Naive thymus-derived CD4-positive, alpha-beta T cell (primary cell): ENCODE measurements at regions not wholly inside any gene's neighbourhood (a gene's known extent, or its start where the extent isn't known, plus 50 kb on each side); places are given as distances from the start of the nearest gene placed in this dataset.

Experiments used
- ATAC-seq: fragments of 150-1000 bp; cut with Tn5 transposase; 2 replicates; pipeline ENCODE4 v1.10.0; 2021; ENCODE audit warnings: mild to moderate bottlenecking, moderate library complexity
- CTCF ChIA-PET: fragments of 350-600 bp; sonication (Branson Sonifier 250); formaldehyde crosslinking; loops from one replicate; lab custom pipeline; 2021; ENCODE audit warnings: antibody characterized with exemption; lab: Charles Lee
- POLR2A ChIA-PET: fragments of 350-600 bp; sonication (Branson Sonifier 250); formaldehyde crosslinking; loops from one replicate; lab custom pipeline; 2021; ENCODE audit warnings: antibody characterized with exemption, inconsistent platforms; lab: Charles Lee
- DNase-seq, 9 donors: peaks; one replicate each; pipeline versions ENCODE4 v3.0.0 to v3.0.0-alpha.2; 2020 to 2022; ENCODE audit warnings: mixed read lengths in 1 of 9
- H3K27ac ChIP-seq: one replicate; pipeline ENCODE4 v1.7.0; 2013; ENCODE audit warnings: mild to moderate bottlenecking, low read depth, low read length, moderate library complexity
- H3K27me3 ChIP-seq, 2 donors: one replicate each; pipeline ENCODE4 v1.7.0; 2013; ENCODE audit warnings: low read length in 2 of 2, mild to moderate bottlenecking in 2 of 2, moderate library complexity in 2 of 2; ENCODE audit not compliant: control insufficient read depth in 2 of 2, insufficient read depth in 2 of 2
- H3K36me3 ChIP-seq, 3 experiments: 1 replicate in 2 of 3; 2 replicates in 1 of 3; pipeline ENCODE4 v1.7.0; 2013; ENCODE audit warnings: low read length in 3 of 3, mild to moderate bottlenecking in 3 of 3, moderate library complexity in 1 of 3; ENCODE audit not compliant: insufficient read depth in 3 of 3, control insufficient read depth in 2 of 3
- H3K4me1 ChIP-seq, 2 donors: one replicate each; pipeline ENCODE4 v1.7.0; 2013; ENCODE audit warnings: low read length in 2 of 2, mild to moderate bottlenecking in 2 of 2, moderate library complexity in 1 of 2; ENCODE audit not compliant: control insufficient read depth in 2 of 2, insufficient read depth in 2 of 2
- H3K4me3 ChIP-seq: 2 replicates; pipeline ENCODE4 v1.7.0; 2013; ENCODE audit warnings: mild to moderate bottlenecking, low read length
- H3K9me3 ChIP-seq, 3 experiments: 1 replicate in 2 of 3; 2 replicates in 1 of 3; pipeline ENCODE4 v1.7.0; 2013; ENCODE audit warnings: low read length in 3 of 3; ENCODE audit not compliant: control insufficient read depth in 2 of 3
- H3K27ac Mint-ChIP-seq, 9 donors: one replicate each; pipeline ENCODE4 v1.8.0; 2020 to 2022; ENCODE audit warnings: mixed read lengths in 9 of 9, mild to moderate bottlenecking in 8 of 9, moderate library complexity in 5 of 9, inconsistent platforms in 2 of 9
- H3K27me3 Mint-ChIP-seq, 5 donors: one replicate each; pipeline ENCODE4 v1.8.0; 2021 to 2022; ENCODE audit warnings: mixed read lengths in 5 of 5, mild to moderate bottlenecking in 1 of 5
- H3K36me3 Mint-ChIP-seq, 5 donors: one replicate each; pipeline ENCODE4 v1.8.0; 2020 to 2022; ENCODE audit warnings: mixed read lengths in 5 of 5, mild to moderate bottlenecking in 3 of 5, inconsistent platforms in 1 of 5
- H3K4me1 Mint-ChIP-seq, 7 donors: one replicate each; pipeline ENCODE4 v1.8.0; 2020 to 2022; ENCODE audit warnings: mixed read lengths in 7 of 7, mild to moderate bottlenecking in 3 of 7, inconsistent platforms in 1 of 7
- H3K4me3 Mint-ChIP-seq, 10 donors: one replicate each; pipeline ENCODE4 v1.8.0; 2020 to 2022; ENCODE audit warnings: mild to moderate bottlenecking in 10 of 10, mixed read lengths in 10 of 10, moderate library complexity in 6 of 10, inconsistent platforms in 2 of 10
- H3K9me3 Mint-ChIP-seq, 11 donors: one replicate each; pipeline ENCODE4 v1.8.0; 2020 to 2022; ENCODE audit warnings: mixed read lengths in 11 of 11, mild to moderate bottlenecking in 4 of 11, inconsistent platforms in 1 of 11, moderate library complexity in 1 of 11
- intact Hi-C, 2 donors: fragments of 100-400 bp; cut with micrococcal nuclease; formaldehyde crosslinking; loops; one replicate each; pipeline ENCODE4 v1.15.1; 2023

DNA sequence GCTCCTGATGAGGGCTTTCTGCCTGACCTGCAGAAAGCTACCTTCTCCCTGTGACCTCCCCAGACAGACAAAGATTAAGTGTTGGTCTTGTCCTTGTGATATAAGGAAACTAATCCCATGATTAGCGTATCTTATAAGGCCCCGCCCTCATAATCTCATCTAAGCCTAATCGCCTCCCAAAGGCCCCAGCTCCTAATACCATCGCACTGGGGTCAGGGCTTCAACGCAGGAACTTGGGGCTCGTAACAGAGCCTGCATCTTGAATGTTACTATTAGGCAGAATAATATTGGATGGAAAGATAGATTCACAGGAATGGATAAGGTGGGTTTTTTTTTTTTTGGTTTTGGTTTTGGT, 78.9 kb downstream of the C16orf95 start:
- H3K9me3 ChIP-seq: no peaks in the 10 kb centered on the region
- H3K27me3 ChIP-seq: no peaks in the 10 kb centered on the region
- no peaks in the 10 kb centered on the region for H3K9me3 Mint-ChIP-seq
- peaks cover 9 to 21% (median 19%) of the 10 kb centered on the region in 5 donors for H3K27me3 Mint-ChIP-seq
- H3K27ac ChIP-seq: no peak overlapping the region
- H3K4me3 Mint-ChIP-seq: no peak overlapping the region
- no peak for DNase-seq
- H3K4me3 ChIP-seq: no peak overlapping the region
- peaks cover 0 to 3% of the 10 kb centered on the region in 2 donors for H3K4me1 ChIP-seq
- H3K36me3 Mint-ChIP-seq: peaks cover 0 to 8% (median 2%) of the 10 kb centered on the region in 5 donors
- intact Hi-C loops: no loop called here
- POLR2A ChIA-PET: no interaction called here
- peaks cover 0 to 26% (median 11%) of the 10 kb centered on the region in 7 donors for H3K4me1 Mint-ChIP-seq
- H3K27ac Mint-ChIP-seq: no peak overlapping the region
- ATAC-seq: no peak
- H3K36me3 ChIP-seq: no peaks in the 10 kb centered on the region
- CTCF ChIA-PET: no interaction called here

DNA sequence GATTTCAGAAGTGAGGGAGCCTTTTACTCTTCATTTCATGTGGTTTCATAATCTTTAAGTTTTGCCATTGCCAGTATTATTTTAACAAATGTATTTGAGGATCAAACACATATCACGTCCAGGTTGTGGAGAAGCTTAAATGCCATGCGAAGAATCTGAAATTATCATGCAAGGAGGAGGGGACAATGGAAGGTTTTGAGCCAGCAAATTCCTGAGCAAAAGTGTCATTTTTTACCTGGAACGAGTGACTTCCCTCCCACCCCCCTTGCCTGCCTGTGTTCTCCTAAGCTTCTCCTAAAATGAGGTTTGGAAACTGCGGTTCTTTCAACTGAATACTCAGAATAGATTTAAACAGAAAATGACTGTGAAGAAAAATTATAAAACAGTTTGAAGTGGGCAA, 77.6 kb downstream of the C16orf95 start:
- H3K27me3 ChIP-seq: no peaks in the 10 kb centered on the region
- H3K4me1 ChIP-seq: peaks cover 0 to 3% of the 10 kb centered on the region in 2 donors
- ChIA-PET CTCF (no interaction called here), POLR2A (no interaction called here)
- DNase-seq (no peak), ATAC-seq (no peak)
- peaks cover 0 to 8% (median 2%) of the 10 kb centered on the region in 5 donors for H3K36me3 Mint-ChIP-seq
- peaks cover 9 to 21% (median 20%) of the 10 kb centered on the region in 5 donors for H3K27me3 Mint-ChIP-seq
- no peak overlapping the region for H3K27ac ChIP-seq
- H3K9me3 Mint-ChIP-seq: no peaks in the 10 kb centered on the region
- no peak overlapping the region for H3K4me3 Mint-ChIP-seq
- no peaks in the 10 kb centered on the region for H3K36me3 ChIP-seq
- H3K9me3 ChIP-seq: no peaks in the 10 kb centered on the region
- no peak overlapping the region for H3K27ac Mint-ChIP-seq
- no peak overlapping the region for H3K4me3 ChIP-seq
- intact Hi-C loops: no loop called here
- H3K4me1 Mint-ChIP-seq: peaks cover 0 to 26% (median 11%) of the 10 kb centered on the region in 7 donors

DNA sequence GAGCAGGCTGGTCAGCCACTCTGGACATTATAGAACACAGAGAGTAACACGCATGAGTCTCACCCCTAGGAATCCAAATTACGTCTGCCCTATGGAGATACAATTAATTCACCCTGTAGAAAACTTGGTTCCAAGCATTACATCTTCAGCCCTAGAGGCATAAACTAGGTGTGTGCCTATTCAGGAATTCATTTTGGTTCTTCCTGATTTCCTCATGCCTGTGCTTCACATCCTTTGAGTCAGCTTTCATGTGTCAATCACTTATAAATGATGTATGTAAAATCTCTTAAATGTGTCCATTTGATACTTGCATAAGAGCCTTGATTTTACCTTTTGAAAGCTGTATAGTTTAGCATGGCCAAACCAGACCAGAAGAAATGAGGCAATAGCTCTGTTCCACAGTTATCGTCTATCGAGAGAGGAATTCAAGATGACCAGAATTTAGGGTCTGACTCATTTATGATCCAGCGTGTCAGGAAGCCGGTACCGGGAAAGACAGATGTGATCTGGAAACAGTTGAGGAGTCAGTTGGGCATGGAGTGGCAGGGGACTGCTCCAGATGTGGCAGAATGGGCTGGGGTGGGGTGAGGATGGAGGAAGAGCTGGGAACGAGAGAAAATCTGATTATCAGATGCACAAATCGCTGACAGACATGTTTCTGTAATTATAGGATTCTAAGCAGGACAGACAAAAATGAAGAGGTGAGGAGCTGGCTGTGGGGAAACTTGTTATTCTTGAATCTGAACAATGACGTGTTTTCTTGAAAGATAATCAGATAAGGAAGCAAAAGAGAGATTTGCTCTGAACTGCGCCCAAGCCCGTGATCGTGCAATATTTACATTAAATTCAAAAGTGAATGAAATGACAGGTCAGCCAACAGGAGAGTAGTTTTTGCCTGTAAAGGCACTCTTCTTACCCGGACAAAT, 76.7 kb downstream of the C16orf95 start:
- no peaks in the 10 kb centered on the region for H3K36me3 ChIP-seq
- POLR2A ChIA-PET: no interaction called here
- intact Hi-C loops: no loop called here

DNA sequence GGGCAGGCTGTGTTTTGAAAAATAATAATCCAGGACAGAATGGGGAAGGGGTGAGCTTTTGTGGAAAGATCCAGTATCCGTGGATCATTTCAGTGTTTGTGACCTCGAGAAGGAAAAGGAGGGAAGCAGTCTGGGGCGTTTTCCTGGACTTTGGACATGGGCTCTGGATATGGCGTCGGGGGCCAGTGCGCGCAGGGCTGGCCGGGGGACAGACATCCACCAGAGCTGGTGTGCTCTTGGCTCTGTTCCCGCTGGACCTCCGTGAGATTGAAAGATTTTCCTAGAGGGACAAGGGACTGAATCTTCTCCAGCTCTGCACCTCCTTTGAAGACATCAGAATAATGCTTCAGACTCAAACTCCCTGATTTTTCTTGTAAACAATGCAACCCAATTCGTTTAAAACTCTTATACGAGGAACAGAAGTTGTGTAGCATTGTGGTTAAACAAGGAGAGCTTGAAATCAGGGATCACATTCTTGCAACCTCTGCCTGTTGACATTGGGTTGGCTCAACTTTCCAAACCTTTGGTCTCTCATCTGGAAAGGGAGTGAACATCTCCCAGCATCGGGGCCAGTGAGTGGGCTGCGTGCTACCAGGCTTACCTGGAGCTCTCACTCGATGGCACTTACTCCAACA, 75.9 kb downstream of the C16orf95 start:
- intact Hi-C loops: no loop called here
- peaks cover 0 to 8% (median 0%) of the 10 kb centered on the region in 5 donors for H3K36me3 Mint-ChIP-seq
- H3K4me1 Mint-ChIP-seq: peaks cover 0 to 15% (median 4%) of the 10 kb centered on the region in 7 donors
- H3K36me3 ChIP-seq: no peaks in the 10 kb centered on the region
- ChIA-PET POLR2A (no interaction called here), CTCF (no interaction called here)
- no peaks in the 10 kb centered on the region for H3K9me3 ChIP-seq
- no peaks in the 10 kb centered on the region for H3K9me3 Mint-ChIP-seq
- DNase-seq: no peak
- no peak overlapping the region for H3K4me3 ChIP-seq
- no peak overlapping the region for H3K27ac ChIP-seq
- H3K4me1 ChIP-seq: peaks cover 0 to under 1% of the 10 kb centered on the region in 2 donors
- ATAC-seq: no peak
- H3K27ac Mint-ChIP-seq: no peak overlapping the region
- H3K27me3 ChIP-seq: no peaks in the 10 kb centered on the region
- peaks cover 8 to 14% (median 10%) of the 10 kb centered on the region in 5 donors for H3K27me3 Mint-ChIP-seq
- no peak overlapping the region for H3K4me3 Mint-ChIP-seq

More for the DNA sequence above, 76.7 kb downstream of the C16orf95 start:
- peaks cover 0 to 3% of the 10 kb centered on the region in 2 donors for H3K4me1 ChIP-seq
- Mint-ChIP-seq H3K36me3 (peaks cover 0 to 8% (median 2%) of the 10 kb centered on the region in 5 donors), H3K4me1 (peaks cover 0 to 23% (median 11%) of the 10 kb centered on the region in 7 donors), H3K27me3 (peaks cover 9 to 21% (median 16%) of the 10 kb centered on the region in 5 donors), H3K9me3 (no peaks in the 10 kb centered on the region), H3K27ac (no peak overlapping the region), H3K4me3 (no peak overlapping the region)
- H3K27ac ChIP-seq: no peak overlapping the region
- no peak overlapping the region for H3K4me3 ChIP-seq
- ATAC-seq: no peak
- CTCF ChIA-PET: no interaction called here
- no peak for DNase-seq
- H3K27me3 ChIP-seq: no peaks in the 10 kb centered on the region
- no peaks in the 10 kb centered on the region for H3K9me3 ChIP-seq

DNA sequence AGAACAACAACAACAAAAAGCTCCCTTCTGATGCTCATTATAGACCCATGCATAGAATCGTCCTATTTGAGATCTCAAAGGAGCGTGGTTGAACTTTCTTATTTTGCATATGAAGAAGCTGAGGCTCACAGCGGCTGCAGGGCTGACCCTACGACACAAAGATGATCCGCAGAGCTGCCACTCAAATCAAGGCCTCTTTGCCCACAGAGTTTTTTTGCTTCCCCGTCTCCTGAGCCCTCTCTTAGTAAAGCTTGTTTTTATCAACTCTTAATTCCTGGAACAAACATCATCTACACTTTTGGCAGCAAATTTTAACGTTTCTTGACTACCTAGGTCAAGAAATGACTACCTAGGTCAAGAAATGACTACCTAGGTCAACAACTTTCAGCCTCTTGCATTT, 73.7 kb downstream of the C16orf95 start:
- ChIA-PET POLR2A (no interaction called here), CTCF (no interaction called here)
- no peak overlapping the region for H3K4me3 Mint-ChIP-seq
- H3K9me3 Mint-ChIP-seq: no peaks in the 10 kb centered on the region
- ATAC-seq: no peak
- no peak overlapping the region for H3K27ac ChIP-seq
- H3K27me3 ChIP-seq: no peaks in the 10 kb centered on the region
- H3K9me3 ChIP-seq: no peaks in the 10 kb centered on the region
- H3K27ac Mint-ChIP-seq: no peak overlapping the region
- DNase-seq: no peak
- H3K4me1 Mint-ChIP-seq: peaks cover 0 to 7% (median 0%) of the 10 kb centered on the region in 7 donors
- no peaks in the 10 kb centered on the region for H3K36me3 ChIP-seq
- peaks cover 0 to 8% (median 0%) of the 10 kb centered on the region in 5 donors for H3K36me3 Mint-ChIP-seq
- H3K4me3 ChIP-seq: no peak overlapping the region
- peaks cover 0 to 12% (median 0%) of the 10 kb centered on the region in 5 donors for H3K27me3 Mint-ChIP-seq
- H3K4me1 ChIP-seq: no peaks in the 10 kb centered on the region
- intact Hi-C loops: no loop called here

DNA sequence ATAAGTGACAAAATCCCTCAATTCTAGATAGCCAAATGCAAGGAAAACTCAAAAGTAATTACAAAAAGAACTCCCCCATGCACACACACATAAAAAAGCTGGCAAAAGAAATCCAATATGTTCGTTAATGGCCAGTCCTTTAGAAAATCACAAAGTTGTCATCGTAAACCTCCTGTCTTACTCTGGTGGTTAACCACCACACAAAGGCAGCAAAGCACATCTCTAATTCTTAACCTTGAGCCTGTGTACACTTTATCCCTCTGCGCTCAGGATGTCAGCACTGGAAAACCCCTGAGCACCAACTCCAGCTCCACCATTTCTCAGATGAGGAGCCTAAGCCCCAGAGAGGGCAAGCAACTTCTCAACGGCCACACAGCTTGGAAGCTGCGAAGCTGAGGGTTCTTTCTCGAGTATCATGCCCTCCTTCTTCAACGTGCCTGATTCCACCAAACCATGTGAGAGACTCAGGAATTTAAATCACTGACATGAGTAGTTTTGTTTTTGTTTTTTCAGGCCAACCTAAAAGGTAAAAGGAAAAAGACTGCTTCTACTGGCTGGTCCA, 72.5 kb downstream of the C16orf95 start:
- no peaks in the 10 kb centered on the region for H3K36me3 ChIP-seq
- Mint-ChIP-seq H3K27me3 (peaks cover 0 to 12% (median 0%) of the 10 kb centered on the region in 5 donors), H3K4me3 (no peak overlapping the region), H3K9me3 (no peaks in the 10 kb centered on the region), H3K36me3 (peaks cover 0 to 8% (median 0%) of the 10 kb centered on the region in 5 donors), H3K27ac (no peak overlapping the region), H3K4me1 (peaks cover 0 to 14% (median 0%) of the 10 kb centered on the region in 7 donors)
- H3K27ac ChIP-seq: no peak overlapping the region
- ChIA-PET POLR2A (no interaction called here), CTCF (no interaction called here)
- H3K9me3 ChIP-seq: no peaks in the 10 kb centered on the region
- no peaks in the 10 kb centered on the region for H3K27me3 ChIP-seq
- no peak for ATAC-seq
- intact Hi-C loops: no loop called here
- H3K4me1 ChIP-seq: no peaks in the 10 kb centered on the region
- no peak overlapping the region for H3K4me3 ChIP-seq
- DNase-seq: no peak
